Right lobe of liver (tissue), 4 donors: ENCODE measurements at regions not wholly inside any gene's neighbourhood (a gene's known extent, or its start where the extent isn't known, plus 50 kb on each side); places are given as distances from the start of the nearest gene placed in this dataset.

Experiments
- POLR2A ChIP-seq: fragments of 450-650 bp; IDR thresholded peaks from one replicate; pipeline ENCODE4 v1.6.1; 2017; ENCODE audit warnings: antibody characterized with exemption, mild to moderate bottlenecking
- TF ChIP-seq, protein P1 (sequence below), 4 donors: fragments of 200-600 bp in 3 of 4; fragments of 450-650 bp in 1 of 4; IDR thresholded peaks; one replicate each; pipeline versions ENCODE4 v1.5.1 to v1.8.0; 2016 to 2022; ENCODE audit warnings: antibody characterized with exemption in 4 of 4, mild to moderate bottlenecking in 2 of 4
- donor health status: DM: no; HTN: no; CAD: no.
- donor health status: DM: no; HTN: no; CAD: no.
- donor health status: DM: no; HTN: yes; CAD: no.

- no peak for TF ChIP-seq POLR2A
- TF ChIP-seq, protein P1, sequence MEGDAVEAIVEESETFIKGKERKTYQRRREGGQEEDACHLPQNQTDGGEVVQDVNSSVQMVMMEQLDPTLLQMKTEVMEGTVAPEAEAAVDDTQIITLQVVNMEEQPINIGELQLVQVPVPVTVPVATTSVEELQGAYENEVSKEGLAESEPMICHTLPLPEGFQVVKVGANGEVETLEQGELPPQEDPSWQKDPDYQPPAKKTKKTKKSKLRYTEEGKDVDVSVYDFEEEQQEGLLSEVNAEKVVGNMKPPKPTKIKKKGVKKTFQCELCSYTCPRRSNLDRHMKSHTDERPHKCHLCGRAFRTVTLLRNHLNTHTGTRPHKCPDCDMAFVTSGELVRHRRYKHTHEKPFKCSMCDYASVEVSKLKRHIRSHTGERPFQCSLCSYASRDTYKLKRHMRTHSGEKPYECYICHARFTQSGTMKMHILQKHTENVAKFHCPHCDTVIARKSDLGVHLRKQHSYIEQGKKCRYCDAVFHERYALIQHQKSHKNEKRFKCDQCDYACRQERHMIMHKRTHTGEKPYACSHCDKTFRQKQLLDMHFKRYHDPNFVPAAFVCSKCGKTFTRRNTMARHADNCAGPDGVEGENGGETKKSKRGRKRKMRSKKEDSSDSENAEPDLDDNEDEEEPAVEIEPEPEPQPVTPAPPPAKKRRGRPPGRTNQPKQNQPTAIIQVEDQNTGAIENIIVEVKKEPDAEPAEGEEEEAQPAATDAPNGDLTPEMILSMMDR (IDR thresholded peaks at IDR 0.05), result no peak
Measured at GRCh38 chr5:82862261-82862660, 214.9 kb downstream of the TMEM167A start.
